ENCODE measurements at regions not wholly inside any gene's neighbourhood (a gene's known extent, or its start where the extent isn't known, plus 50 kb on each side); places are given as distances from the start of the nearest gene placed in this dataset.

- no peak overlapping the region for H3K4me3 ChIP-seq (ENCODE audit: low read length)
- H3K27me3 ChIP-seq (ENCODE audit: control insufficient read depth, insufficient read depth, low read length) = no peaks in the 10 kb centered on the region
- H3K36me3 ChIP-seq (ENCODE audit: control insufficient read depth, low read depth, low read length) = no peaks in the 10 kb centered on the region
- H3K27ac ChIP-seq (ENCODE audit: low read length) = no peak overlapping the region
- H3K4me1 ChIP-seq (ENCODE audit: control insufficient read depth, low read depth, low read length) = no peaks in the 10 kb centered on the region
- H3K9me3 ChIP-seq (ENCODE audit: control insufficient read depth, low read depth, low read length) = no peaks in the 10 kb centered on the region
- no peak overlapping the region for H3K9ac ChIP-seq (ENCODE audit: low read length)
Measured at GRCh38 chr4:83679254-83679653, 143.3 kb downstream of the GPAT3 start.

- peaks cover 6% of the 10 kb centered on the region for H3K4me1 ChIP-seq (ENCODE audit: control insufficient read depth, low read depth, low read length)
- no peaks in the 10 kb centered on the region for H3K27me3 ChIP-seq (ENCODE audit: control insufficient read depth, insufficient read depth, low read length)
- no peak overlapping the region for H3K27ac ChIP-seq (ENCODE audit: low read length)
- H3K36me3 ChIP-seq (ENCODE audit: control insufficient read depth, low read depth, low read length) = no peaks in the 10 kb centered on the region
- H3K9ac ChIP-seq (ENCODE audit: low read length) = no peak overlapping the region
- H3K9me3 ChIP-seq (ENCODE audit: control insufficient read depth, low read depth, low read length) = no peaks in the 10 kb centered on the region
- no peak overlapping the region for H3K4me3 ChIP-seq (ENCODE audit: low read length)
Measured at GRCh38 chr4:83677656-83678055, 141.7 kb downstream of the GPAT3 start.

DNA sequence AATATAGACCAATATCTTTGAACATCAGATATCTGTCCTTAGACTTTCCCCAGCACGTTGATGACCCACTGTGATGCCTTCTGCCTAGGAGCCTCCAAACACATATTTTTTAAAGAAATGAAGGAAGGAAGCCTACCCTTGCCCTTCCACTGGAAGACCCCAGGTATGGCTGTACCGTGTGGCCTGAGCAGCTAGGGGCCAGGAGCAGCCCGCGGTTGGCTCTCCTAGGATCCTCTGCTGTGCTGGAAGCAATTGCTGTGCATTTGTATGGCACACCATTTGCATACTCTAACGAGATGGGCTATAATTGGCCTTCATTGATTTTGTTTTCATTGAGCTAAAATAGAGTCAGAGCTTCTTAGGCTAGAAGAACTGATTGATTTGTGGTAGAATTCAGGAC, 128.8 kb downstream of the GPAT3 start:
- Histone ChIP-seq H3K36me3 (ENCODE audit: control insufficient read depth, low read depth, low read length) (no peaks in the 10 kb centered on the region), H3K9ac (ENCODE audit: low read length) (no peak overlapping the region), H3K27me3 (ENCODE audit: control insufficient read depth, insufficient read depth, low read length) (no peaks in the 10 kb centered on the region), H3K4me1 (ENCODE audit: control insufficient read depth, low read depth, low read length) (peaks cover 16% of the 10 kb centered on the region), H3K27ac (ENCODE audit: low read length) (no peak overlapping the region), H3K9me3 (ENCODE audit: control insufficient read depth, low read depth, low read length) (no peaks in the 10 kb centered on the region), H3K4me3 (ENCODE audit: low read length) (no peak overlapping the region)

DNA sequence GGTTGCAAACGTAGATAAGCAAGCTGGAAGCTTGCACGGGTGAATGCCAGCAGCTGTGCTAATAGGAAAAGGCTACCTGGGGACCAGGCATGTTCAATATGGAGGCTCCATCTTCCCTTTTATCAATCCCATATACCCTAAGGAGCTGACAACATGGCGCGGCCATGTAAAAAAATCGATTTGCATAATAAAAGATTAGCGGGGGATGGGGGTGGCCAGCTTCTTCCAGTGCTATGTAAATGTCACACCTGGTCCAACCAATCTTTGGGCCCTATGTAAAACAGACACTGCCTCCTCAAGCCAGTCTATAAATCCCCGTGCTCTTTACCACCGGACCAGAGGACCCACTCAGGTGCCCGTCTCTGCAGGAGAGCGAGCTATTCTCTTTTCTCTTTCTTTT, 128.2 kb downstream of the GPAT3 start:
- peaks cover 16% of the 10 kb centered on the region for H3K4me1 ChIP-seq (ENCODE audit: control insufficient read depth, low read depth, low read length)
- H3K36me3 ChIP-seq (ENCODE audit: control insufficient read depth, low read depth, low read length) = no peaks in the 10 kb centered on the region
- H3K9me3 ChIP-seq (ENCODE audit: control insufficient read depth, low read depth, low read length) = no peaks in the 10 kb centered on the region
- H3K4me3 ChIP-seq (ENCODE audit: low read length) = no peak overlapping the region
- no peak overlapping the region for H3K9ac ChIP-seq (ENCODE audit: low read length)
- H3K27ac ChIP-seq (ENCODE audit: low read length) = no peak overlapping the region
- H3K27me3 ChIP-seq (ENCODE audit: control insufficient read depth, insufficient read depth, low read length) = no peaks in the 10 kb centered on the region

DNA sequence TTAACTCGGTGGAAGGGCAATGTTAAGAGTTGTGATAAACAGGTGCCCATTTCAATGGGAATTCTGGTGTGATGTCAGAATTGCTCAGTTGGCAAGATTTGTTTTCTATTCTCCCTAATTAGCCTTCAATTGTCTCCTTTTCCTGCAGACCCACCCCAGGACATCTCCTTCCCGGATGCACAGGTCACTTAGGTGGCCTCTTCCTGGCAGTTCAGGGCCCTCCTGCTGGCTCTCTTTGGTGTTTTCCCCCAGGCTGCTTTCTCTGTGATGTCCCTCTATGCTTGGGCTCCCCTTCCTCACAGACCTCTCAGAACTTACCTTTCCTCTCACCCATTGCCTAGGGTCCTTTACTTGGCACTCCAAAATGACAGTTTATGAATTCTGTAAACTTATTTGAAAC, 126.3 kb downstream of the GPAT3 start:
- Histone ChIP-seq H3K4me3 (ENCODE audit: low read length) (no peak overlapping the region), H3K9me3 (ENCODE audit: control insufficient read depth, low read depth, low read length) (no peaks in the 10 kb centered on the region), H3K9ac (ENCODE audit: low read length) (no peak overlapping the region), H3K27me3 (ENCODE audit: control insufficient read depth, insufficient read depth, low read length) (no peaks in the 10 kb centered on the region), H3K27ac (ENCODE audit: low read length) (no peak overlapping the region), H3K36me3 (ENCODE audit: control insufficient read depth, low read depth, low read length) (no peaks in the 10 kb centered on the region), H3K4me1 (ENCODE audit: control insufficient read depth, low read depth, low read length) (peaks cover 16% of the 10 kb centered on the region)

- no peaks in the 10 kb centered on the region for H3K36me3 ChIP-seq (ENCODE audit: control insufficient read depth, low read depth, low read length)
- H3K4me3 ChIP-seq (ENCODE audit: low read length) = no peak overlapping the region
- no peak overlapping the region for H3K9ac ChIP-seq (ENCODE audit: low read length)
- H3K4me1 ChIP-seq (ENCODE audit: control insufficient read depth, low read depth, low read length) = peaks cover 16% of the 10 kb centered on the region
- H3K9me3 ChIP-seq (ENCODE audit: control insufficient read depth, low read depth, low read length) = no peaks in the 10 kb centered on the region
- H3K27me3 ChIP-seq (ENCODE audit: control insufficient read depth, insufficient read depth, low read length) = no peaks in the 10 kb centered on the region
- H3K27ac ChIP-seq (ENCODE audit: low read length) = no peak overlapping the region
Measured at GRCh38 chr4:83661359-83661758, 125.5 kb downstream of the GPAT3 start.

GRCh38 chr4:83660578-83660977, 124.7 kb downstream of the GPAT3 start:
- Histone ChIP-seq H3K27ac (ENCODE audit: low read length) (no peak overlapping the region), H3K27me3 (ENCODE audit: control insufficient read depth, insufficient read depth, low read length) (no peaks in the 10 kb centered on the region), H3K4me1 (ENCODE audit: control insufficient read depth, low read depth, low read length) (peaks cover 16% of the 10 kb centered on the region), H3K36me3 (ENCODE audit: control insufficient read depth, low read depth, low read length) (no peaks in the 10 kb centered on the region), H3K4me3 (ENCODE audit: low read length) (no peak overlapping the region), H3K9me3 (ENCODE audit: control insufficient read depth, low read depth, low read length) (no peaks in the 10 kb centered on the region), H3K9ac (ENCODE audit: low read length) (no peak overlapping the region)

- Histone ChIP-seq H3K36me3 (ENCODE audit: control insufficient read depth, low read depth, low read length) (no peaks in the 10 kb centered on the region), H3K27me3 (ENCODE audit: control insufficient read depth, insufficient read depth, low read length) (no peaks in the 10 kb centered on the region)
Measured at GRCh38 chr4:83658806-83659205, 122.9 kb downstream of the GPAT3 start.

DNA sequence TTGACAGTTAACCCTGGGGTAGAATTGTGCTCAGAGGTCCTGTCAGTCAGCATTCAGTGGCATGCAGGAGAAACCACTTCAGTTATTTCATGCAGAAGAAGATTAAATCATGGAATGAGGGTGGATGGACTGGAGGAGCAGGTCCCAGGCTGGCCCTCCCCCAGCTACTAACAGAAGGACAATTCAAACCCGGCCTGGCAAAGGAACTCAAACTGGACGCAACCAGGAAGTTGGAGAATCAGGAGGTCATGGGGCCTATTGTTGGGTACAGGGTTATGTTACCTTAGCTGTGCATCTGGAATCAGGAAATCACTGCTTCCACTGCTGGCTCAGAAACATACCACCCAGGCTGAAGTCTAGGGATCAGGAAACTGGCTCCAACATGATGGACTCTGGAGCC, 121.4 kb downstream of the GPAT3 start:
- no peaks in the 10 kb centered on the region for H3K27me3 ChIP-seq (ENCODE audit: control insufficient read depth, insufficient read depth, low read length)
- peaks cover 14% of the 10 kb centered on the region for H3K4me1 ChIP-seq (ENCODE audit: control insufficient read depth, low read depth, low read length)
- no peaks in the 10 kb centered on the region for H3K9me3 ChIP-seq (ENCODE audit: control insufficient read depth, low read depth, low read length)
- H3K9ac ChIP-seq (ENCODE audit: low read length) = no peak overlapping the region
- H3K4me3 ChIP-seq (ENCODE audit: low read length) = no peak overlapping the region
- H3K36me3 ChIP-seq (ENCODE audit: control insufficient read depth, low read depth, low read length) = no peaks in the 10 kb centered on the region
- no peak overlapping the region for H3K27ac ChIP-seq (ENCODE audit: low read length)

More at GRCh38 chr4:83658806-83659205, 122.9 kb downstream of the GPAT3 start:
- Histone ChIP-seq H3K9ac (ENCODE audit: low read length) (no peak overlapping the region), H3K4me1 (ENCODE audit: control insufficient read depth, low read depth, low read length) (peaks cover 16% of the 10 kb centered on the region), H3K27ac (ENCODE audit: low read length) (no peak overlapping the region), H3K9me3 (ENCODE audit: control insufficient read depth, low read depth, low read length) (no peaks in the 10 kb centered on the region), H3K4me3 (ENCODE audit: low read length) (no peak overlapping the region)

Data from iPS-18a (cell line).